ENCODE measurements at regions not wholly inside any gene's neighbourhood (a gene's known extent, or its start where the extent isn't known, plus 50 kb on each side); places are given as distances from the start of the nearest gene placed in this dataset.

GRCh38 chr15:95923792-95924191 is 406.7 kb upstream of the NR2F2 start:
- Histone ChIP-seq H3K27me3 (replicated peaks; ENCODE audit: insufficient read depth) (no peaks in the 10 kb centered on the region), H3K27ac (no peak overlapping the region), H3K4me3 (no peak overlapping the region), H3K9me3 (no peaks in the 10 kb centered on the region), H3K4me1 (replicated peaks) (no peaks in the 10 kb centered on the region), H3K36me3 (no peaks in the 10 kb centered on the region)
- intact Hi-C loops (cut with DNase I), result no loop called here
- no peak for DNase-seq (ENCODE audit: low spot score)
- 92% methylated on average over 4 of the region's 4 CpGs for WGBS
- TF ChIP-seq POLR2AphosphoS5 (IDR thresholded peaks at IDR 0.05) (no peak), POLR2A (IDR thresholded peaks at IDR 0.05) (no peak)
- TF ChIP-seq, protein P1, sequence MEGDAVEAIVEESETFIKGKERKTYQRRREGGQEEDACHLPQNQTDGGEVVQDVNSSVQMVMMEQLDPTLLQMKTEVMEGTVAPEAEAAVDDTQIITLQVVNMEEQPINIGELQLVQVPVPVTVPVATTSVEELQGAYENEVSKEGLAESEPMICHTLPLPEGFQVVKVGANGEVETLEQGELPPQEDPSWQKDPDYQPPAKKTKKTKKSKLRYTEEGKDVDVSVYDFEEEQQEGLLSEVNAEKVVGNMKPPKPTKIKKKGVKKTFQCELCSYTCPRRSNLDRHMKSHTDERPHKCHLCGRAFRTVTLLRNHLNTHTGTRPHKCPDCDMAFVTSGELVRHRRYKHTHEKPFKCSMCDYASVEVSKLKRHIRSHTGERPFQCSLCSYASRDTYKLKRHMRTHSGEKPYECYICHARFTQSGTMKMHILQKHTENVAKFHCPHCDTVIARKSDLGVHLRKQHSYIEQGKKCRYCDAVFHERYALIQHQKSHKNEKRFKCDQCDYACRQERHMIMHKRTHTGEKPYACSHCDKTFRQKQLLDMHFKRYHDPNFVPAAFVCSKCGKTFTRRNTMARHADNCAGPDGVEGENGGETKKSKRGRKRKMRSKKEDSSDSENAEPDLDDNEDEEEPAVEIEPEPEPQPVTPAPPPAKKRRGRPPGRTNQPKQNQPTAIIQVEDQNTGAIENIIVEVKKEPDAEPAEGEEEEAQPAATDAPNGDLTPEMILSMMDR (IDR thresholded peaks at IDR 0.05), result no peak

- no peaks in the 10 kb centered on the region for H3K36me3 ChIP-seq
- H3K4me1 ChIP-seq (replicated peaks), result no peaks in the 10 kb centered on the region
- WGBS, result 94% methylated on average over 3 of the region's 3 CpGs
- DNase-seq (ENCODE audit: low spot score), result no peak
- H3K27me3 ChIP-seq (replicated peaks; ENCODE audit: insufficient read depth), result no peaks in the 10 kb centered on the region
- no peak overlapping the region for H3K4me3 ChIP-seq
- H3K27ac ChIP-seq, result no peak overlapping the region
- H3K9me3 ChIP-seq, result no peaks in the 10 kb centered on the region
- no peak for TF ChIP-seq POLR2AphosphoS5 (IDR thresholded peaks at IDR 0.05)
- TF ChIP-seq, protein P1 (IDR thresholded peaks at IDR 0.05), result no peak
- intact Hi-C loops (cut with DNase I), result no loop called here
Observed at GRCh38 chr15:95928822-95929221, 401.7 kb upstream of the NR2F2 start.

DNA sequence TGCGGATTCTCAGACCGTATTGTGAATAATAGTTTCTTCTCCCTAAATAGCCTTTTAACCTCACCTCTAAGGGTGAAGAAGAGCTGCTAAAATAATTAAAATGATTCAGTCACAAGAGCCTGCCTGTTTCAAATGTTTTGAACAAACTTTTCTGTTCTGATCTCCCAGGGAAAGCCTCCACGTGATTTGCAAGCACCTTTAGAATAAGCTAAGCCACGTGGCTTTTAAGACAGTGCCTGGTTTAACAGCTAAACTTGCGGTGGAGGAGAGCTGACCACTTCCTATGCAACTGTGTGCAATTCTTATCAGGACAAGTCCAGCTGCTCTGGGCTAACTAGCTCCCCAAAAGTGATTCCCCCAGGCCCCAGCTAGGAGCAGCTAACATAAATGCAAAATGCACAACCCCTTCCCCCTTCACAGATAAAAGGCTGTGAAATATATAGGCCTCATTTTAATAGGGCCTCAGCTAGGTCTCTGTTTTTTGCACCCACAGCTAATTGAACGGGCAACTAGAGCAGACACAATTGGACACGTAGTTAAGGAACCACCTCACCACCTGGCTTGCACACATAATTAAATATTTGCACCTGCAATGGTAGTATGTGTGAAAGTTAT is 401.2 kb upstream of the NR2F2 start:
- no peaks in the 10 kb centered on the region for H3K4me1 ChIP-seq (replicated peaks)
- H3K27me3 ChIP-seq (replicated peaks; ENCODE audit: insufficient read depth), result no peaks in the 10 kb centered on the region
- H3K27ac ChIP-seq, result no peak overlapping the region
- no peaks in the 10 kb centered on the region for H3K9me3 ChIP-seq
- H3K4me3 ChIP-seq, result no peak overlapping the region
- TF ChIP-seq, protein P1 (IDR thresholded peaks at IDR 0.05), result no peak
- TF ChIP-seq POLR2A (IDR thresholded peaks at IDR 0.05), result no peak
- no peak for TF ChIP-seq POLR2AphosphoS5 (IDR thresholded peaks at IDR 0.05)
- no peaks in the 10 kb centered on the region for H3K36me3 ChIP-seq
- intact Hi-C loops (cut with DNase I), result no loop called here
- DNase-seq (ENCODE audit: low spot score), result no peak
- WGBS, result 79% methylated on average over 7 of the region's 7 CpGs

GRCh38 chr15:95930659-95931375 is 399.7 kb upstream of the NR2F2 start:
- DNase-seq (ENCODE audit: low spot score), result no peak
- TF ChIP-seq POLR2AphosphoS5 (IDR thresholded peaks at IDR 0.05), result no peak

GRCh38 chr15:95931619-95932018 is 398.9 kb upstream of the NR2F2 start:
- 94% methylated on average over 3 of the region's 3 CpGs for WGBS
- H3K27ac ChIP-seq, result no peak overlapping the region
- H3K9me3 ChIP-seq, result no peaks in the 10 kb centered on the region
- no peaks in the 10 kb centered on the region for H3K27me3 ChIP-seq (replicated peaks; ENCODE audit: insufficient read depth)
- no peaks in the 10 kb centered on the region for H3K36me3 ChIP-seq
- no peak overlapping the region for H3K4me3 ChIP-seq
- no peak for TF ChIP-seq POLR2AphosphoS5 (IDR thresholded peaks at IDR 0.05)
- TF ChIP-seq, protein P1 (IDR thresholded peaks at IDR 0.05), result no peak
- no peak for TF ChIP-seq POLR2A (IDR thresholded peaks at IDR 0.05)
- intact Hi-C loops (cut with DNase I), result no loop called here
- H3K4me1 ChIP-seq (replicated peaks), result no peaks in the 10 kb centered on the region
- DNase-seq (ENCODE audit: low spot score), result no peak

More at GRCh38 chr15:95930659-95931375, 399.7 kb upstream of the NR2F2 start:
- Histone ChIP-seq H3K27ac (no peak overlapping the region), H3K4me3 (no peak overlapping the region), H3K4me1 (replicated peaks) (no peaks in the 10 kb centered on the region), H3K9me3 (no peaks in the 10 kb centered on the region), H3K36me3 (no peaks in the 10 kb centered on the region), H3K27me3 (replicated peaks; ENCODE audit: insufficient read depth) (no peaks in the 10 kb centered on the region)
- intact Hi-C loops (cut with DNase I), result no loop called here
- WGBS, result 78% methylated on average over 10 of the region's 10 CpGs
